Skin of body (tissue), 1 donor: ENCODE measurements at regions not wholly inside any gene's neighbourhood (a gene's known extent, or its start where the extent isn't known, plus 50 kb on each side); places are given as distances from the start of the nearest gene placed in this dataset.
"Not testable (repeated sequence)": the region's sequence is repeated elsewhere in the genome, so short reads cannot be mapped to it uniquely, and the experiment has no call there.

Experiments
- DNase-seq: peaks from one replicate; lab custom pipeline; 2025; lab: John Stamatoyannopoulos, UW

GRCh38 chr4:114087596-114088230 is 108.3 kb upstream of the ARSJ start:
- peak; percentile 90 for DNase-seq

DNA sequence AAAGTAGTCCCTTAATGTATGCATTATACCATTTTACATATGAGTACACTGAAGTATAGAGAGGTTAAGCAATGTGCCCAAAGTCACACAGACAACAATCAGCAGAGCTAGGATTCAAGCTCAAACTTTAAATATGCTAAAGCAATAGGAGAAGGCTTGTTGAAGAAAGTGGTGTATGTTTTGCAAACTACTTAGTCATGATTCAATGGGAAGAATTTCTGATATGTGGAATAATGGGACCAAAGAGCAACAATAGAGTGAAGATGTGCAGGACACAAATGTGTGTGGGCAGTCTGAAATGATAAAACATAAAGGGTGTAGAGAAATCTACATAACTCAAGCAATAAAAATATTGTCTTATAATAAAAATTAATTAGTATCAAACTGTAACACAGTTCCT is 109.0 kb upstream of the ARSJ start:
- DNase-seq, result no peak

DNA sequence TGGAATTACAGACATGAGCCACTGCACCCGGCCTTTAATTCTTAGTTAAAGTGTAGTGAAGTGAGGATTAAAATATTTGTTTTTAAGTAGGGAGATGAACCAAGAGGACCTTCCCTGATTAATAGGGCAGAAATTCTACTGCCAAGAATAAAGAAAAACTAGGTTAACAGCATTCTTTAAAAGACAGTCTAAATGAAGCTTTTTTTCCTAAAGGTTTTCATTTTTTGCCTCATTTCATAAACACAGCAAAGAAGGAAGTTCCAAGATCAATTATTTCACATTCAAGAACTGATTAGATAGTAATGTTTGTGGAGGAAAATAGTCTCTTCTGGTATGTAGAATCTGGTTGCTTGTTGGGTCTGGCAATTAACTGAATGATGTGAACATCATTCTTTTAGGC is 112.1 kb upstream of the ARSJ start:
- DNase-seq, result no peak

DNA sequence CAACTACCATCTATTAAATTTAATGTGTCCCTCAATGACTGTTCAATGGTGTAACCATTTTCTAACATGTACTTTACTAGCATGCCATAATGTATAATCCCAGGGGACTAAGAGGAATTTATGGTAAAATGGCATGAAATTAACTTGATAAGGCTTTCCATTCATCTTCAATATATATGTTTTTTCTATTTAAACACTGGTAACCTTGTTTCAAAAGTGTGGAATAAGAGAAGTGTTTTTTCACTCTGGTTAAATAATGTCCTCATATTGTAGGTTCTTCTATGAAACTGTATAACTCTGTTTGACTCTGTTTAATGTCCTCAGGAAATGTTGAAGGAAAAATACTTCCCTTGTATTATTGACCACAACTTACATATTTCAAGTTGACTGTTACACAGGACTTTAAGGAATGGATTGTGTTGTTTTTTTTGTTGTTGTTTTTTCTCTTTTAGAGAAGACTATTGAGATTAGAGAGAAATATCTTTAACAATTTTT is 113.8 kb upstream of the ARSJ start:
- no peak for DNase-seq

- no peak for DNase-seq
These were observed 121.0 kb upstream of the ARSJ start for GRCh38 chr4:114100288-114101031.

- DNase-seq, result no peak
These were observed 124.5 kb upstream of the ARSJ start for GRCh38 chr4:114103908-114104307.

- DNase-seq, result no peak
These were observed 129.4 kb upstream of the ARSJ start for GRCh38 chr4:114108869-114109268.

- DNase-seq, result no peak
These were observed 130.3 kb upstream of the ARSJ start for GRCh38 chr4:114109776-114110175.

DNA sequence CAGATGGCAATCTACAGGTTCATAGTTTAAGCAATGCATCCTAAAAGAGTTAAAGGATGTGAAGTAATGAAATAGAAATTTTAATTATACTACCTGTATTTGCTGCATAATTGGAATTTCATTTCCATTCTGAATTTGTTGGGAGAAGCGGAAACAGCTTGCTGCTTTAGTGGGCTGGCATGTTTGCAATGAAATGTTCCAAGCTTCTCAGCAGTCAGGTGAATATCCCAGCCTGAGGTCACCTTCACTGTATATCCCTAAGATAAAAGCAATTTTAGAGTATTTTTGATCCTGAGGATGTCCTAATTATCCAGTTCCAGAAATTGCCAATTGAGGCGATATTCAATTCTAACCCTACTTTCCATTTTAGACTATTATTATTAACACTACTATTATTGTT is 136.1 kb upstream of the ARSJ start:
- no peak for DNase-seq

DNA sequence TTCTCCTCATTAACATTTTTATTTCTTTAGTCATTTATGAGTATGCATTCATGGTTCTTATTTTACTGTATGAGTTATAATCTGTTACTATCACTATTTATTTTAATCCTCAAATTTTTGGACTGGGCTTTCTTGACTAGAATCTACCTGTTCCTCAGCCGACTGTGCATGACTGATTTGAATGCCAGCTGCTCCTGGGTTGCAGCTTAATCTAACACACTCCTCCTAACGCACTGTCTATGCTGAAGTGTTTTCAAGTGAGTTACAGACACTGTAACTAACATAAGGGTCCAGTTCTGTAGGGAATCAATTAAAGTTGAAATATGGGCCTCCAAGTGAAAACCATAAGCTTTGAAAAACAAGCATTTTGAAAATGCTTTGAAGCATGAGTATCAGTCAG is 137.4 kb upstream of the ARSJ start:
- no peak for DNase-seq

DNA sequence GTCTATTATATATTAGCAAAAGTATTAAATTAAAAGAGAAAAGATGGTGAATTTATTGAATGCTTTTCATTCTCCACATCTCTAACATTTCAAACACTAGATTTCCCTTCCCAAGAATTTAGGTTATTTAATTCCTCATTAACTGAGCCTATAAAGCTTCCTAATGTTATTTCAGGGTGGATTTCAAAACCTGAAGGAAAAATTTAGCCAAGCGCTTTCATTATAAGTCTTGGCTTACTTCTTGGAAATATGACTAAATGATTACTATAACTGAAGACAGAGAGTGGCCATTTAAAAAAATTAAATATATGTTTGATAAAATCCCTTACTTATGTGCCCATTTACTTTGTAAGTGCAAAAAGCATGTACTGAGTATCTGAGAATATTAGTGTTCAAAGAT is 141.8 kb upstream of the ARSJ start:
- DNase-seq, result no peak

DNA sequence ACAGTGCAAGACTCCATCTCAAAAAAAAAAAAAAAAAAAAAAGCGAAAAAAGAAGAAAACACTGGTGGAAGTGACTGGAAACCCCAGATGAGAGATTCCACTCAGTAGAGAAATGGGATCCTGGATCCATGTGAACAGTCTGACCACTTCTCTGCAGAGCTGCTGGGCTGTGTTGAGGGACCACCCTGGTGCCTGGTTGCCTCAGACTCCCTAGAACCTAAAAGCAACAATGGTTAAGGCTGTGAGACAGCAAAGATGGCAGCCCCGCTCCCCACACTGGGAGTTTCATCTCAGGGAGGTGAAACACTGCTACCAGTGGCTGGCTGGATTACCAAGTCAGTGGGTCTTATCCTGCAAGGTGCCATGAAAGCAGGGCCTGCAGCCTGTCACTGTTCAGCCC is 152.8 kb upstream of the ARSJ start:
- DNase-seq, result no peak

DNA sequence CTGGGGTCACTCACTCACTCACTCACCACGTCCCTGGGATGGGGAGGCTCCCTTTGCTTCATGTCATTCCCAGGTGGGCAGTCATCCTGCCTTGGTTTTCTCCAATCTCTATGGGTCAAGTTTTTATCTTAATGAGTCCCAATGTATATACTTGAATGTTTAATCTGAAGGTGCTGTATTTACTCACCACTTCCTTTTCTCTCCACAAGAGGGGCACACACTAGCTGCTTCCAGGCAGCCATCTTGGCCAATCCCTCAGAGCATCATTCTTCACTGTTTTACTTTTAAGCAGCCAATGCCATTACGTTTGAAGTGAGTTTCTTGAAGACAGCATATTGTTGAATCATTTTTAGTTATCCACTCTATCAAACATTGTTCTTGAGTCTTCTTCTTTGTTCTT is 153.4 kb upstream of the ARSJ start:
- no peak for DNase-seq

GRCh38 chr4:114136069-114136468 is 156.6 kb upstream of the ARSJ start:
- DNase-seq, result no peak

- DNase-seq, result no peak
These were observed 158.5 kb upstream of the ARSJ start for GRCh38 chr4:114137984-114138383.

GRCh38 chr4:114146947-114147618 is 167.6 kb upstream of the ARSJ start:
- no peak for DNase-seq

GRCh38 chr4:114147619-114148208 is 168.3 kb upstream of the ARSJ start:
- not testable (repeated sequence) for DNase-seq

DNA sequence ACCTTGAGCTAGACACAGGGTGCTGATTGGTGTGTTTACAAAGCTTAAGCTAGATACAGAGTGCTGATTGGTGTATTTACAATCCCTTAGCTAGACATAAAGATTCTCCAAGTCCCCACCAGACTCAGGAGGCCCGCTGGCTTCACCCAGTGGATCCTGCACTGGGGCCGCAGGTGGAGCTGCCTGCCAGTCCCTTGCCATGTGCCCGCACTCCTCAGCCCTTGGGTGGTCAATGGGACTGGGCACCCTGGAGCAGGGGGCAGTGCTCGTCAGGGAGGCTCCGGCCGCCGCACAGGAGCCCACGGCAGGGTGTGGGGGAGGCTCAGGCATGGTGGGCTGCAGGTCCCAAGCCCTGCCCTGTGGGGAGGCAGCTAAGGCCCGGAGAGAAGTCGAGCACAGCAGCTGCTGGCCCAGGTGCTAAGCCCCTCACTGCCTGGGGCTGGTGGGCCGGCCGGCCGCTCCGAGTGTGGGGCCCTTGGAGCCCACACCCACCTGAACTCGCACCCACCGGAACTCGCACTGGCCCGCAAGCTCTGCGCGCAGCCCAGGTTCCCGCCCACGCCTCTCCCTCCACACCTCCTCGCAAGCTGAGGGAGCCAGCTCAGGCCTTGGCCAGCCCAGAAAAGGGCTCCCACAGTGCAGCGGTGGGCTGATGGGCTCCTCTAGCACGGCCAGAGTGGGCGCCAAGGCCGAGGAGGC is 169.1 kb upstream of the ARSJ start:
- not testable (repeated sequence) for DNase-seq

- no peak for DNase-seq
These were observed 176.9 kb upstream of the ARSJ start for GRCh38 chr4:114156371-114156770.

DNA sequence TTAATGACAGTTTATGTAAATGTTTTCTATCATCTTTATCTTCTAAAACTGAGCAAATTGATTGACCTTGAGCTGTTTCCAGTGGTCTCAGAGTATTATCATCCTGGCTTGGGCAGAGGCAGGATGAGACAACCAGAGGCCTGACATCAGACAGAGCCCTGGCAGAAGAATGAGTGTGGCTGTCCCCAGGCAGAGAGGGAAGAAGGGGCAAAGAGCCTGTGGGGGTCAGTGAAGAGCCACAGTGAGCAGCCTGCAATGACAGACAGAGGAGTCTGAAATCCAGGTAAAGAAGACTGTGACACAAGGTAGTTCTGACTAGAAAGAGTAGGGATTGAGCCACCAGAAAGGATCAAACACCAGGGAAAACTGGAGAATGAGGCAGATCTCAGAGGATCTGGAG is 182.4 kb upstream of the ARSJ start:
- no peak for DNase-seq

DNA sequence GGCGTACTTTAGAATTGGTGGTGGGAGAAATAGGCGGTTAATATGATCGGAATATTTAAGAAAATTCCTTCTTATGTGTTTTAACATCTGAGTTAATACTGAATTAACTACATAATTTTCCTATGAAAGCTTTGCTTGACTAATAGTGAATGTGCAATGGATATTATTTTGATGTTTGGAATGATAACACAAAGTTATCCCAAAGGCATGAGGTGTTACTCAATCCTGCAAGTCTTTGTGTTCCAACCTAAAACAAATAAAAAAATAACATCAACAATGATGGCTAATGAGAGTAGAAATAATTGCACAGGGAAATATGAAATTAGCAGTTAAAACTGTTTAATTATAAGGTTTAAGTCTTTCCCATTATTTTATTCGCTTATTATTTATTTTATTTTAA is 183.6 kb upstream of the ARSJ start:
- no peak for DNase-seq

DNA sequence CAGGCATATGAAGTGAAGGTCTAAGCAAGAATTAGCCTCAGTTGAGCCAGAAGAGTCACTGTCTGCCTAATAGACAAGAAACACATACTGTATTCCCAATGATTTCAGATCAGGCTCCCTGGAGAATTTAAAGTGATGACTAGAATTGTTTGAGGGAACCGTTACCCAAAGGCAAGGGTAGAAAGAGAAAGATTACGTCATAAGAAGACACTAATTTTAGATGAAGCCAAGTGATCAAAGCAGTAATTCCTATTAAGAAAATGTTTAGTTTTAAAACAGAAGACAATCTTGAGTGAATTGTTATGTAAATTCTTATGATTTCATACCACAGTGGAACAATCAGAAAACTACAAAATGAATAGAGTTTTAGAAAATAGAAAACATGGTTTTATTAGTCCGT is 194.5 kb upstream of the ARSJ start:
- no peak for DNase-seq
